Sigmoid colon (tissue), 6 donors: ENCODE measurements at regions not wholly inside any gene's neighbourhood (a gene's known extent, or its start where the extent isn't known, plus 50 kb on each side); places are given as distances from the start of the nearest gene placed in this dataset.

Experiments
- DNase-seq: peaks from one replicate; pipeline ENCODE4 v3.0.0-alpha.2; 2019
- H3K27ac ChIP-seq, 4 donors: fragments of 200-600 bp; sonication (generic); one replicate each; pipeline ENCODE4 v1.5.1; 2016 to 2019; ENCODE audit warnings: mild to moderate bottlenecking in 1 of 4
- H3K27me3 ChIP-seq, 3 donors: fragments of 200-600 bp; sonication (generic); one replicate each; pipeline ENCODE4 v1.5.1; 2019; ENCODE audit warnings: mild to moderate bottlenecking in 1 of 3
- H3K36me3 ChIP-seq, 4 donors: fragments of 200-600 bp; sonication (generic); one replicate each; pipeline ENCODE4 v1.5.1; 2016 to 2019
- H3K4me1 ChIP-seq, 4 donors: fragments of 200-600 bp; sonication (generic); one replicate each; pipeline ENCODE4 v1.5.1; 2017 to 2019
- H3K4me3 ChIP-seq, 4 donors: fragments of 200-600 bp; sonication (generic); one replicate each; pipeline ENCODE4 v1.5.1; 2017 to 2019; ENCODE audit warnings: mild to moderate bottlenecking in 2 of 4, moderate library complexity in 1 of 4
- H3K9me3 ChIP-seq, 4 donors: fragments of 200-600 bp in 3 of 4; sonication (generic) in 3 of 4; one replicate each; pipeline versions ENCODE4 v1.5.1 to v1.6.1; 2013 to 2019
- CTCF ChIP-seq, 4 experiments: fragments of 450-650 bp in 3 of 4; fragments of 200-600 bp in 1 of 4; IDR thresholded peaks; one replicate each; pipeline ENCODE4 v1.5.1; 2016 to 2019; ENCODE audit warnings: antibody characterized with exemption in 4 of 4, mild to moderate bottlenecking in 3 of 4, moderate library complexity in 2 of 4
- EP300 ChIP-seq, 4 donors: sonication (generic); formaldehyde crosslinking; IDR thresholded peaks; one replicate each; pipeline ENCODE4 v1.6.1; 2017; ENCODE audit warnings: antibody characterized with exemption in 4 of 4
- POLR2A ChIP-seq, 2 donors: fragments of 450-650 bp; IDR thresholded peaks; one replicate each; pipeline ENCODE4 v1.6.1; 2016; ENCODE audit warnings: antibody characterized with exemption in 2 of 2, mild to moderate bottlenecking in 2 of 2, moderate library complexity in 2 of 2
- POLR2AphosphoS5 ChIP-seq, 4 donors: sonication (generic); formaldehyde crosslinking; IDR thresholded peaks; one replicate each; pipeline ENCODE4 v1.6.1; 2017; ENCODE audit warnings: antibody characterized with exemption in 4 of 4
- WGBS, 2 donors: extraction: QIAGEN DNeasy Blood & Tissue Kit; methylation state at CpG; one replicate each; pipeline ENCODE4 v1.1.7; 2013; 5-methylcytosine and 5-hydroxymethylcytosine counted together
- intact Hi-C: fragments of 100-400 bp; cut with DNase I; formaldehyde crosslinking; loops from one replicate; pipeline ENCODE4 v1.15.1; 2023
- donor health status: healthy with polysubstance abuse.
- donor health status: healthy.

GRCh38 chr14:103217538-103217937, 94.3 kb downstream of the TNFAIP2 start:
- TF ChIP-seq POLR2AphosphoS5 (IDR thresholded peaks at IDR 0.05) (no peak), EP300 (IDR thresholded peaks at IDR 0.05) (no peak), CTCF (IDR thresholded peaks at IDR 0.05) (no peak), POLR2A (IDR thresholded peaks at IDR 0.05) (no peak)
- Histone ChIP-seq H3K27me3 (peaks cover 13 to 29% (median 25%) of the 10 kb centered on the region in 3 donors), H3K4me3 (no peak overlapping the region), H3K27ac (no peak overlapping the region), H3K36me3 (no peaks in the 10 kb centered on the region), H3K9me3 (peaks cover 0 to 1% (median 0%) of the 10 kb centered on the region in 4 donors), H3K4me1 (peaks cover 0 to 11% (median 10%) of the 10 kb centered on the region in 4 donors)
- 93 to 95% methylated on average over 1 of the region's 1 CpG for WGBS, 2 donors
- DNase-seq = no peak
- intact Hi-C loops = no loop called here

GRCh38 chr14:103220134-103220981, 97.1 kb downstream of the TNFAIP2 start:
- H3K27ac ChIP-seq = no peak overlapping the region
- H3K9me3 ChIP-seq = peaks cover 0 to 1% (median 0%) of the 10 kb centered on the region in 4 donors
- TF ChIP-seq CTCF (IDR thresholded peaks at IDR 0.05) (no peak), EP300 (IDR thresholded peaks at IDR 0.05) (no peak), POLR2A (IDR thresholded peaks at IDR 0.05) (no peak), POLR2AphosphoS5 (IDR thresholded peaks at IDR 0.05) (no peak)
- H3K4me3 ChIP-seq = peak overlapping the region in 3 of 4 donors; percentile 35 to 51 (median 44)
- intact Hi-C loops = no loop called here
- no peaks in the 10 kb centered on the region for H3K36me3 ChIP-seq
- 15 to 28% methylated on average over 92 of the region's 92 CpGs for WGBS, 2 donors
- H3K4me1 ChIP-seq = peaks cover 0 to 11% (median 10%) of the 10 kb centered on the region in 4 donors
- no peak for DNase-seq
- H3K27me3 ChIP-seq = peaks cover 13 to 52% (median 31%) of the 10 kb centered on the region in 3 donors

DNA sequence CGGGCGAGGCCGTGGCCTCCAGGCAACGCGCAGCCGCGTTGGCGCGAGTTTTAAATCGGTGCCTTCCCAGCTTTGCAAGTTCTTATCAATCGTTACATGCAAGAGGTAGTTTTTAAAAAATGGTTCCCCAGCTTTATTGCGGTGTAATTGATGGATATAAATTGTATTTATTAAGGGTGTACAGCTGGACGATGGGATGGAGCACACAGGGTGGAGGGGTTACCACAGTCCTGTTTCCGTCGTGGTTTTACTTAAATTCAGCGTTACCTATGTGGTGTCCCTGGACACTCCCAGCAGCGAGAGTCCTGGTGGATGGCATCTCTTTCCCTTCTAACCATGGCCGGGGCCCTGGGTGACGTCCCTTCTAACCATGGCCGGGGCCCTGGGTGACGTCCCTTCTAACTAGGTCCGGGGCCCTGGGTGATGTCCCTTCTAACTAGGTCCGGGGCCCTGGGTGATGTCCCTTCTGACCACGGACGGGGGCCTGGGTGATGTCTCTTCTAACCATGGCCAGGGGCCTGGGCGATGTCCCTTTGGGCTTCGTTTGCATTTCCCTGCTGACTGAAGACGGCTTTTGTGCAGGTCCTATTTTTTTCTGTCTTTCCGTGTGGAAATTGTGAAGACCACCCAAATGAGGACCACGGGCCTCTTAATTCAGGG, 97.9 kb downstream of the TNFAIP2 start:
- DNase-seq = no peak
- H3K4me3 ChIP-seq = peak overlapping the region in 3 of 4 donors; percentile 35 to 51 (median 44)
- peaks cover 0 to 11% (median 10%) of the 10 kb centered on the region in 4 donors for H3K4me1 ChIP-seq
- WGBS, 2 donors = 37 to 45% methylated on average over 30 of the region's 30 CpGs
- TF ChIP-seq POLR2A (IDR thresholded peaks at IDR 0.05) (no peak), CTCF (IDR thresholded peaks at IDR 0.05) (no peak), POLR2AphosphoS5 (IDR thresholded peaks at IDR 0.05) (no peak), EP300 (IDR thresholded peaks at IDR 0.05) (no peak)
- H3K36me3 ChIP-seq = no peaks in the 10 kb centered on the region
- peaks cover 13 to 59% (median 36%) of the 10 kb centered on the region in 3 donors for H3K27me3 ChIP-seq
- intact Hi-C loops = no loop called here
- peaks cover 0 to 1% (median 0%) of the 10 kb centered on the region in 4 donors for H3K9me3 ChIP-seq
- H3K27ac ChIP-seq = no peak overlapping the region

- H3K36me3 ChIP-seq = no peaks in the 10 kb centered on the region
- H3K27me3 ChIP-seq = peaks cover 13 to 67% (median 36%) of the 10 kb centered on the region in 3 donors
- H3K4me3 ChIP-seq = no peak overlapping the region
- peaks cover 0 to 11% (median 10%) of the 10 kb centered on the region in 4 donors for H3K4me1 ChIP-seq
- DNase-seq = no peak
- TF ChIP-seq POLR2AphosphoS5 (IDR thresholded peaks at IDR 0.05) (no peak), CTCF (IDR thresholded peaks at IDR 0.05) (no peak), EP300 (IDR thresholded peaks at IDR 0.05) (no peak), POLR2A (IDR thresholded peaks at IDR 0.05) (no peak)
- intact Hi-C loops = no loop called here
- H3K9me3 ChIP-seq = peaks cover 0 to 1% (median 0%) of the 10 kb centered on the region in 4 donors
- 88 to 93% methylated on average over 13 of the region's 13 CpGs for whole genome bisulfite sequencing, 2 donors
- H3K27ac ChIP-seq = no peak overlapping the region
These were observed 98.6 kb downstream of the TNFAIP2 start for GRCh38 chr14:103221781-103222358.
